SKM-1 treated with dmso at 0.1 percent for 144 hours (cell line): ENCODE measurements at regions not wholly inside any gene's neighbourhood (a gene's known extent, or its start where the extent isn't known, plus 50 kb on each side); places are given as distances from the start of the nearest gene placed in this dataset.

Experiments used
- DNase-seq: peaks from one replicate; lab custom pipeline; 2025; ENCODE audit not compliant: unreplicated experiment; lab: John Stamatoyannopoulos, UW

GRCh38 chr11:116132273-116132978, 628.2 kb upstream of the CADM1 start:
- no peak for DNase-seq

GRCh38 chr11:116130122-116130521, 625.9 kb upstream of the CADM1 start:
- DNase-seq: no peak

GRCh38 chr11:116129456-116129855, 625.2 kb upstream of the CADM1 start:
- no peak for DNase-seq

- DNase-seq: no peak
These were observed 622.3 kb upstream of the CADM1 start for GRCh38 chr11:116126562-116126961.

GRCh38 chr11:116124922-116125714, 620.9 kb upstream of the CADM1 start:
- DNase-seq: no peak

GRCh38 chr11:116123739-116124138, 619.5 kb upstream of the CADM1 start:
- DNase-seq: no peak

GRCh38 chr11:116122697-116123472, 618.7 kb upstream of the CADM1 start:
- no peak for DNase-seq

GRCh38 chr11:116119158-116119557, 614.9 kb upstream of the CADM1 start:
- DNase-seq: no peak

GRCh38 chr11:116118138-116118470, 613.9 kb upstream of the CADM1 start:
- no peak for DNase-seq

- DNase-seq: no peak
These were observed 613.3 kb upstream of the CADM1 start for GRCh38 chr11:116117331-116118137.

GRCh38 chr11:116115801-116116200, 611.6 kb upstream of the CADM1 start:
- DNase-seq: no peak

- no peak for DNase-seq
These were observed 610.0 kb upstream of the CADM1 start for GRCh38 chr11:116114198-116114651.

- DNase-seq: no peak
These were observed 608.1 kb upstream of the CADM1 start for GRCh38 chr11:116112087-116112935.

- no peak for DNase-seq
These were observed 607.3 kb upstream of the CADM1 start for GRCh38 chr11:116111546-116111945.

- DNase-seq: no peak
These were observed 606.6 kb upstream of the CADM1 start for GRCh38 chr11:116110802-116111201.

- no peak for DNase-seq
These were observed 606.1 kb upstream of the CADM1 start for GRCh38 chr11:116110356-116110755.

GRCh38 chr11:116109228-116109627, 605.0 kb upstream of the CADM1 start:
- no peak for DNase-seq

- no peak for DNase-seq
These were observed 603.9 kb upstream of the CADM1 start for GRCh38 chr11:116108161-116108560.

GRCh38 chr11:116107229-116107628, 603.0 kb upstream of the CADM1 start:
- no peak for DNase-seq
